Fibroblast of pulmonary artery (primary cell): ENCODE measurements at regions not wholly inside any gene's neighbourhood (a gene's known extent, or its start where the extent isn't known, plus 50 kb on each side); places are given as distances from the start of the nearest gene placed in this dataset.

Experiments
- DNase-seq: peaks from one replicate; pipeline ENCODE4 v3.0.0-alpha.2; 2010; ENCODE audit warnings: low read depth
- H3K4me3 ChIP-seq: replicated peaks from 2 replicates; pipeline ENCODE4 v1.5.1; 2011; ENCODE audit warnings: low read depth, mild to moderate bottlenecking, control low read depth, low read length, moderate library complexity
- CTCF ChIP-seq: IDR thresholded peaks from 2 replicates; pipeline ENCODE4 v1.5.1; 2011; ENCODE audit warnings: mild to moderate bottlenecking, control low read depth, low read length, inconsistent platforms; ENCODE audit errors: missing control alignments

- DNase-seq, result no peak
- no peak for TF ChIP-seq CTCF
Observed at GRCh38 chr6:11388983-11389944, 148.3 kb upstream of the TMEM170B start.

GRCh38 chr6:11387707-11388430 lies 149.7 kb upstream of the TMEM170B start:
- DNase-seq, result no peak
- no peak for TF ChIP-seq CTCF
- H3K4me3 ChIP-seq, result no peak overlapping the region

More at GRCh38 chr6:11388983-11389944, 148.3 kb upstream of the TMEM170B start:
- no peak overlapping the region for H3K4me3 ChIP-seq

GRCh38 chr6:11386726-11387125 lies 150.8 kb upstream of the TMEM170B start:
- DNase-seq, result no peak
- H3K4me3 ChIP-seq, result no peak overlapping the region
- no peak for TF ChIP-seq CTCF

GRCh38 chr6:11386323-11386722 lies 151.2 kb upstream of the TMEM170B start:
- no peak for DNase-seq
- no peak overlapping the region for H3K4me3 ChIP-seq
- no peak for TF ChIP-seq CTCF

- H3K4me3 ChIP-seq, result no peak overlapping the region
- TF ChIP-seq CTCF, result no peak
- no peak for DNase-seq
Observed at GRCh38 chr6:11384531-11385309, 152.3 kb upstream of the NEDD9 start.

- DNase-seq, result no peak
- TF ChIP-seq CTCF, result no peak
- H3K4me3 ChIP-seq, result no peak overlapping the region
Observed at GRCh38 chr6:11381801-11382513, 149.5 kb upstream of the NEDD9 start.
